Vagina (tissue), 2 donors: ENCODE measurements at regions not wholly inside any gene's neighbourhood (a gene's known extent, or its start where the extent isn't known, plus 50 kb on each side); places are given as distances from the start of the nearest gene placed in this dataset.

Source experiments
- POLR2A ChIP-seq, 2 donors: fragments of 450-650 bp; IDR thresholded peaks; one replicate each; pipeline ENCODE4 v1.6.1; 2017; ENCODE audit warnings: antibody characterized with exemption in 2 of 2, mild to moderate bottlenecking in 2 of 2, moderate library complexity in 2 of 2
- POLR2AphosphoS5 ChIP-seq, 2 donors: sonication (generic); formaldehyde crosslinking; IDR thresholded peaks; one replicate each; pipeline ENCODE4 v1.9.0; 2017; ENCODE audit warnings: antibody characterized with exemption in 2 of 2, mild to moderate bottlenecking in 2 of 2, low read depth in 1 of 2; ENCODE audit not compliant: insufficient read depth in 1 of 2

GRCh38 chr16:59144326-59144725 lies 410.2 kb upstream of the GOT2 start:
- TF ChIP-seq POLR2AphosphoS5 (IDR thresholded peaks at IDR 0.05; ENCODE audit: insufficient read depth in 1 of 2, low read depth in 1 of 2), result no peak
- TF ChIP-seq POLR2A (IDR thresholded peaks at IDR 0.05), result no peak
